GM12892 (cell line): ENCODE measurements at regions not wholly inside any gene's neighbourhood (a gene's known extent, or its start where the extent isn't known, plus 50 kb on each side); places are given as distances from the start of the nearest gene placed in this dataset.

Experiments
- POLR2A ChIP-seq: IDR thresholded peaks from 2 replicates; pipeline ENCODE4 v1.6.1; 2011; ENCODE audit warnings: low read depth, low read length, control low read depth
- POLR2AphosphoS5 ChIP-seq: IDR thresholded peaks from 2 replicates; pipeline ENCODE4 v1.6.1; 2011; ENCODE audit warnings: low read depth, low read length, control low read depth
- TAF1 ChIP-seq: IDR thresholded peaks from 2 replicates; pipeline ENCODE4 v1.6.1; 2011; ENCODE audit warnings: low read depth, mild to moderate bottlenecking, control low read depth, low read length, borderline replicate concordance

- TF ChIP-seq POLR2AphosphoS5 = no peak
- TF ChIP-seq TAF1 = no peak
- no peak for TF ChIP-seq POLR2A
Observed at GRCh38 chr1:239536165-239536849, 149.9 kb downstream of the CHRM3 start.
